Fibroblast of mammary gland (primary cell): ENCODE measurements at regions not wholly inside any gene's neighbourhood (a gene's known extent, or its start where the extent isn't known, plus 50 kb on each side); places are given as distances from the start of the nearest gene placed in this dataset.
"Not testable (repeated sequence)": the region's sequence is repeated elsewhere in the genome, so short reads cannot be mapped to it uniquely, and the experiment has no call there.

Experiments used
- DNase-seq: peaks from one replicate; pipeline ENCODE4 v3.0.0-alpha.2; 2010; ENCODE audit warnings: low read depth
- H3K4me3 ChIP-seq: 2 replicates; pipeline ENCODE4 v1.5.1; 2011; ENCODE audit warnings: low read depth, mild to moderate bottlenecking, low read length, moderate library complexity; ENCODE audit not compliant: control insufficient read depth
- TF ChIP-seq, protein P1 (sequence below): conservative IDR thresholded peaks from 2 replicates; pipeline ENCODE4 v1.5.1; 2011; ENCODE audit warnings: low read depth, low read length, inconsistent platforms; ENCODE audit not compliant: control insufficient read depth, insufficient read depth

DNA sequence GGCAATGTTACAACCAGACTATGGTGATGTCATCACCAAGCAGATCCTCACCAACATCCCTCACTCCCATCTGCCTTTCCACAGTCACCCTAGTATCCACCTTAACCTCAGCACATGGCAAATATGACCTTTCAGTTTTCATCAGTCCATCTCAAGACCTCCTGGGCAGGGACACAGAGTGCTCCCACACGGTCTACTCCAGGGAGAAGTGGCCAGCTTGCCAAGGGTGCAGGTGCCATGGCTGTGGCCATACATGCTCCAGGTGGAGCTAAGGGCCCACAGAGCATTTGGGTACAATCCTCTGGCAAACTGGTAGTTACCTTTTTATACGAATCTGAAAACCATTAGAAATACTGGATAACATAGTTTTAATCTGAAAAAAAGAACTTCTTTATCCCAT, 453.1 kb downstream of the ADCYAP1 start:
- H3K4me3 ChIP-seq, result no peak overlapping the region
- TF ChIP-seq, protein P1, sequence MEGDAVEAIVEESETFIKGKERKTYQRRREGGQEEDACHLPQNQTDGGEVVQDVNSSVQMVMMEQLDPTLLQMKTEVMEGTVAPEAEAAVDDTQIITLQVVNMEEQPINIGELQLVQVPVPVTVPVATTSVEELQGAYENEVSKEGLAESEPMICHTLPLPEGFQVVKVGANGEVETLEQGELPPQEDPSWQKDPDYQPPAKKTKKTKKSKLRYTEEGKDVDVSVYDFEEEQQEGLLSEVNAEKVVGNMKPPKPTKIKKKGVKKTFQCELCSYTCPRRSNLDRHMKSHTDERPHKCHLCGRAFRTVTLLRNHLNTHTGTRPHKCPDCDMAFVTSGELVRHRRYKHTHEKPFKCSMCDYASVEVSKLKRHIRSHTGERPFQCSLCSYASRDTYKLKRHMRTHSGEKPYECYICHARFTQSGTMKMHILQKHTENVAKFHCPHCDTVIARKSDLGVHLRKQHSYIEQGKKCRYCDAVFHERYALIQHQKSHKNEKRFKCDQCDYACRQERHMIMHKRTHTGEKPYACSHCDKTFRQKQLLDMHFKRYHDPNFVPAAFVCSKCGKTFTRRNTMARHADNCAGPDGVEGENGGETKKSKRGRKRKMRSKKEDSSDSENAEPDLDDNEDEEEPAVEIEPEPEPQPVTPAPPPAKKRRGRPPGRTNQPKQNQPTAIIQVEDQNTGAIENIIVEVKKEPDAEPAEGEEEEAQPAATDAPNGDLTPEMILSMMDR, result no peak
- no peak for DNase-seq

DNA sequence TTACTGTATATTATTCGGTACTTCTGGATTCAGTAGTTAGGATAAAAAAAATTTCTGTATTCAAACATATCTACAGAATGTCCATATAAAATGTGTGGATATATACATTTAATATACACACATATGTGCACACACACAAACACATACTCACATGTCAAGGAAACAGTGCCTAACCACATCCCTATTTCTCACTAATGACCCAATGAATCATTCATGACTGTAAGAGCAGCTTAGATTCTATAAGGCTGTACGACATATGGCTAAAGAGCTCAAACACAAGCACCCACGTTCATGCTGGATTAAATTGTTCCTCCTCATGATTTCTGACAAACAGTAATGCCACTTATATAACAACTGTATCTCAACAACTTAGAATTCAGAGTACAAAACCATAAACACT, 457.3 kb downstream of the ADCYAP1 start:
- TF ChIP-seq, protein P1, result no peak

DNA sequence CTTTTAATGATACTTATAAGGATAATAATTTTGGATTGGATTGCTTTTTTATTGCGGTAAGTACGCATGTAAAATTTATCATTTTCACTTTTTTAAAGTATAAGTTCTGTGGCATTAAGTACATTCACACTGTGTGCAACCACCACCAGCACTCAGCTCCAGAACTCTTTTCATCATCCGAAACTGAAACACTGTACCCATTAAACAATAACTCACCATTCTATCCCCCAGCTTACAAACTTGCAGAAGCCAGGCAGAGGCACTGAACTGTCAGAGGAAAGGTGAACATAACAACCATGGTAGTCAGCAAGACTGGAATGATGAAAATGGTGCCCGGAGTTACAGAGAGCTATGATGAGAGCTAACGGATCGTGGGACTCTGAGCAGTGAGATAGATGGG, 465.9 kb downstream of the ADCYAP1 start:
- no peak for DNase-seq
- TF ChIP-seq, protein P1, result no peak
- no peak overlapping the region for H3K4me3 ChIP-seq

More for the DNA sequence above, 457.3 kb downstream of the ADCYAP1 start:
- DNase-seq, result no peak
- no peak overlapping the region for H3K4me3 ChIP-seq

DNA sequence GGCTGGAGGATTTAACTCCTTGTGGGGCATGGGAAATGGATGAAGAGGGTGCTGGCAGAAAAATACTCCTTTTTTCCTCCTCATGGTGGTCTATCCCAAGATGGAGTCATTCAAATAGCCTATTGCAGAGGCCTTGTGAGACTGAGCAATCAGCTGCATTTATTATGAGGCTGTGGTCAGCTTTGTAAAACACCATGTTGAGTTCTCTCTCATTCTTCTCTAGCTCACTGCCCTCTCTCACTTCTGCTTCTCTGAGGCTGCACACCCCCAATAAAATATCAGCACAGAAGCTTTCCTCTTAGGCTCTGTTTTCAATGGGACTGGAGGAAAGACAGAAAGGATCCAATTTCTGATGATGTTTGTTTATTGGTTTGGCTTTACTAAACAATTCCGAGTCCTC, 467.1 kb downstream of the ADCYAP1 start:
- TF ChIP-seq, protein P1, result no peak
- H3K4me3 ChIP-seq, result no peak overlapping the region
- DNase-seq, result no peak

DNA sequence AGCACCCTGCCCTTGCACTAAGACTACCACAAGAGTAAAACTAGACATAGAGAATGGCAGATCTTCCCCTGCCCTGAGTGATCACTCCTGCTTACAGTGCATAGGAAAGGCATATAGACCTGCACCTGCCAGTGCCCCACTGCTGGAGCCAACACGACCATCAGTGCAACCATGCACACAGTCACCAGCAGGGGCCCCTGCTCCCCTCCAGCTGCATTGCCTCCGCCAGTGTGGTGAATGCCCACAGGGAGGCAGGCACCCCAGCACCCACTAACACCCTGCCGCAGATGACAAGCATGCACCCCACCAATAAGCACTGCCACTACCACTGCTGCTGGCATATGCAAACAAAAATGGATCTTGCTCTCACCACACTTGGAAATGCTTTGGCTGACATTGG, 478.8 kb downstream of the ADCYAP1 start:
- TF ChIP-seq, protein P1, result no peak
- DNase-seq, result no peak
- H3K4me3 ChIP-seq, result no peak overlapping the region

DNA sequence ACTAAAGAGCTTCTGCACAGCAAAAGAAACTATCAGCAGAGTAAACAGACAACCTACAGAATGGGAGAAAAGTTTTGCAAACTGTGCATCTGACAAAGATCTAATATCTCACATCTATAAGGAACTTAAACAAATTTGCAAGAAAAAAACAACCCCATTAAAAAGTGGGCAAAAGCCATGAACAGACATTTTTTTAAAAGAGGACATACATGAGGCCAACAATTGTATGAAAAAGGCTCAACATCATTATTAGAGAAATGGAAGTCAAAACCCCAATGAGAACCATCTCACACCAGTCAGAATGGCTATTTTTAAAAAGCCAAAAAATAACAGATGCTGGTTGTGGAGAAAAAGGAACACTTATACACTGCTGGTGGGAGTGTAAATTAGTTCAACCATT, 483.8 kb downstream of the ADCYAP1 start:
- DNase-seq, result not testable (repeated sequence)

DNA sequence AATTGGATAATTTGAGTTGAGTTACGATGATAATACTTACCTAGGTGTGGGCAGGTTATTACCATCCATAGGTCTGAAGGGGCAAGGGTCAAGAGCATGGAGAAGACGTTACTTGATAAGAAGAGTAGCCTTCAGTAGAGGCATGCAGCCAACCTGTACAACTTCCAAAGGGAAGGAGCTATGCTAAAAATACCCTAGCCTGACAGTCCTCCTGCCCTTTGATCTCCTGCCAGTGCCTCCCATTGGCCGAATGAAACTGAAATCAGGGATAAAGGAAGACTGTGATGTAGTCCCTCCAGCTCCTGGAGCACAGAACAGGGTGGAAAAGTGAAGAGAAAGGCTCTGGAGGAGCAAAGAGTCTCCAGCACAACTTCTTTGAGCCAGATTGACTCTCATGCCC, 487.4 kb downstream of the ADCYAP1 start:
- H3K4me3 ChIP-seq, result no peak overlapping the region
- DNase-seq, result no peak
- TF ChIP-seq, protein P1, result no peak

More for the DNA sequence above, 483.8 kb downstream of the ADCYAP1 start:
- not testable (repeated sequence) for H3K4me3 ChIP-seq
